H1 (cell line): ENCODE measurements at regions not wholly inside any gene's neighbourhood (a gene's known extent, or its start where the extent isn't known, plus 50 kb on each side); places are given as distances from the start of the nearest gene placed in this dataset.

Experiments used
- CTCF ChIA-PET: fragments of 300-600 bp; sonication (Branson Sonifier 250); formaldehyde crosslinking; loops from one replicate; lab custom pipeline; 2021; ENCODE audit not compliant: partially characterized antibody; lab: Charles Lee
- POLR2A ChIA-PET: fragments of 300-600 bp; sonication (Branson Sonifier 250); formaldehyde crosslinking; loops from one replicate; lab custom pipeline; 2021; ENCODE audit warnings: inconsistent platforms; ENCODE audit not compliant: partially characterized antibody; lab: Charles Lee
- DNase-seq, 2 experiments: peaks; one replicate each; pipeline versions ENCODE4 v3.0.0 to v3.0.0-alpha.2; 2010 to 2022; ENCODE audit warnings: low spot score in 2 of 2, low read depth in 1 of 2, mixed read lengths in 1 of 2
- FAIRE-seq: peaks from 2 replicates; lab custom pipeline; 2011; peaks lifted over from hg19 to GRCh38; lab: Jason Lieb, UNC
- H2AFZ ChIP-seq: 2 replicates; pipeline ENCODE4 v1.8.1; 2012; ENCODE audit warnings: low read length, inconsistent platforms
- H2AK5ac ChIP-seq: 2 replicates; pipeline ENCODE4 v1.6.1; 2013; ENCODE audit warnings: low read depth, low read length
- H2BK120ac ChIP-seq: replicated peaks from 2 replicates; pipeline ENCODE3; 2013; ENCODE audit warnings: low read depth, low read length, inconsistent platforms
- H2BK12ac ChIP-seq: 2 replicates; pipeline ENCODE4 v1.6.1; 2013; ENCODE audit warnings: low read depth, low read length
- H2BK15ac ChIP-seq: 2 replicates; pipeline ENCODE4 v1.6.1; 2013; ENCODE audit warnings: low read length
- H2BK20ac ChIP-seq: 2 replicates; pipeline ENCODE4 v1.6.1; 2013; ENCODE audit warnings: low read length
- H2BK5ac ChIP-seq: 2 replicates; pipeline ENCODE4 v1.6.1; 2013; ENCODE audit warnings: low read depth, low read length
- H3K14ac ChIP-seq: 2 replicates; pipeline ENCODE4 v1.6.1; 2013; ENCODE audit warnings: inconsistent platforms; ENCODE audit not compliant: insufficient read length
- H3K18ac ChIP-seq: 2 replicates; pipeline ENCODE4 v1.6.1; 2013; ENCODE audit warnings: low read length; ENCODE audit errors: extremely low read depth
- H3K23ac ChIP-seq: 2 replicates; pipeline ENCODE4 v1.6.1; 2013; ENCODE audit warnings: inconsistent platforms; ENCODE audit not compliant: insufficient read length
- H3K23me2 ChIP-seq: 2 replicates; pipeline ENCODE4 v1.6.1; 2013; ENCODE audit warnings: low read depth, low read length
- H3K27ac ChIP-seq: 2 replicates; pipeline ENCODE4 v1.6.1; 2011; ENCODE audit warnings: low read depth, low read length, inconsistent platforms
- H3K27me3 ChIP-seq, 4 experiments: replicated peaks in 1 of 4; 1 replicate in 1 of 4; 2 replicates in 3 of 4; pipeline versions ENCODE4 v1.6.1 to v1.8.1; 2011 to 2013; ENCODE audit warnings: low read length in 3 of 4, mild to moderate bottlenecking in 3 of 4, inconsistent platforms in 2 of 4, mixed read lengths in 2 of 4, moderate library complexity in 1 of 4; ENCODE audit not compliant: control insufficient read depth in 3 of 4, insufficient read depth in 3 of 4; ENCODE audit errors: extremely low read depth in 1 of 4
- H3K36me3 ChIP-seq, 4 experiments: 2 replicates each; pipeline versions ENCODE4 v1.6.1 to v1.8.1; 2011 to 2013; ENCODE audit warnings: mild to moderate bottlenecking in 4 of 4, low read length in 3 of 4, moderate library complexity in 2 of 4, control low read depth in 1 of 4, inconsistent platforms in 1 of 4; ENCODE audit not compliant: insufficient read depth in 4 of 4, control insufficient read depth in 2 of 4
- H3K4ac ChIP-seq: replicated peaks from 2 replicates; pipeline ENCODE3; 2013; ENCODE audit warnings: low read length, low read depth, mixed read lengths, inconsistent platforms; ENCODE audit not compliant: insufficient read length
- H3K4me1 ChIP-seq, 4 experiments: replicated peaks in 1 of 4; 1 replicate in 1 of 4; 2 replicates in 3 of 4; pipeline versions ENCODE4 v1.6.1 to v1.8.1; 2011 to 2013; ENCODE audit warnings: low read length in 3 of 4, inconsistent platforms in 2 of 4, mixed read lengths in 1 of 4; ENCODE audit not compliant: insufficient read depth in 4 of 4, control insufficient read depth in 3 of 4
- H3K4me2 ChIP-seq, 2 experiments: 2 replicates each; pipeline versions ENCODE4 v1.6.1 to v1.8.1; 2011 to 2013; ENCODE audit warnings: low read depth in 2 of 2, low read length in 2 of 2, control low read depth in 1 of 2, inconsistent platforms in 1 of 2, mild to moderate bottlenecking in 1 of 2; ENCODE audit not compliant: insufficient read depth in 1 of 2
- H3K4me3 ChIP-seq, 4 experiments: fragments of 200-600, 300-600 bp in 1 of 4; sonication (generic), shearing (Covaris generic), sonication (Bioruptor Twin) in 1 of 4; 2 replicates each; pipeline versions ENCODE4 v1.5.1 to v1.8.1; 2011 to 2016; ENCODE audit warnings: low read length in 4 of 4, low read depth in 3 of 4, control low read depth in 2 of 4, inconsistent platforms in 2 of 4, mild to moderate bottlenecking in 2 of 4, mixed read lengths in 1 of 4, moderate library complexity in 1 of 4; ENCODE audit not compliant: insufficient read depth in 2 of 4; ENCODE audit errors: extremely low read depth in 1 of 4
- H3K56ac ChIP-seq: replicated peaks from 2 replicates; pipeline ENCODE3; 2013; ENCODE audit warnings: low read depth, mild to moderate bottlenecking, mixed read lengths, low read length, inconsistent platforms; ENCODE audit not compliant: insufficient read length
- H3K79me1 ChIP-seq: 2 replicates; pipeline ENCODE4 v1.6.1; 2013; ENCODE audit warnings: low read depth, low read length, control low read depth
- H3K79me2 ChIP-seq, 2 experiments: 2 replicates each; pipeline versions ENCODE4 v1.6.1 to v1.8.1; 2012 to 2013; ENCODE audit warnings: low read length in 2 of 2, mild to moderate bottlenecking in 2 of 2, inconsistent platforms in 1 of 2; ENCODE audit not compliant: insufficient read depth in 2 of 2, control insufficient read depth in 1 of 2
- H3K9ac ChIP-seq, 4 experiments: replicated peaks in 1 of 4; 1 replicate in 1 of 4; 2 replicates in 3 of 4; pipeline versions ENCODE4 v1.6.1 to v1.8.1; 2011 to 2013; ENCODE audit warnings: low read depth in 3 of 4, low read length in 3 of 4, control low read depth in 2 of 4, mild to moderate bottlenecking in 2 of 4, moderate library complexity in 2 of 4, inconsistent platforms in 1 of 4; ENCODE audit errors: extremely low read depth in 1 of 4
- H3K9me3 ChIP-seq, 2 experiments: 2 replicates each; pipeline versions ENCODE4 v1.6.1 to v1.8.1; 2012 to 2013; ENCODE audit warnings: mild to moderate bottlenecking in 2 of 2, moderate library complexity in 2 of 2, control low read depth in 1 of 2, inconsistent platforms in 1 of 2, low read depth in 1 of 2, low read length in 1 of 2, mixed read lengths in 1 of 2; ENCODE audit not compliant: insufficient read depth in 2 of 2
- H4K20me1 ChIP-seq, 2 experiments: replicated peaks in 1 of 2; 2 replicates each; pipeline versions ENCODE3 to v1.8.1; 2011 to 2013; ENCODE audit warnings: inconsistent platforms in 2 of 2, low read length in 2 of 2, mild to moderate bottlenecking in 1 of 2; ENCODE audit not compliant: insufficient read depth in 2 of 2, control insufficient read depth in 1 of 2
- H4K5ac ChIP-seq: 2 replicates; pipeline ENCODE4 v1.6.1; 2013; ENCODE audit warnings: low read length, low read depth, mixed read lengths, inconsistent platforms; ENCODE audit not compliant: insufficient read length
- H4K8ac ChIP-seq: 2 replicates; pipeline ENCODE4 v1.8.0; 2013; ENCODE audit warnings: mild to moderate bottlenecking, moderate library complexity, low read length, inconsistent platforms; ENCODE audit not compliant: insufficient read depth; ENCODE audit errors: extremely low read depth
- H4K91ac ChIP-seq: replicated peaks from 2 replicates; pipeline ENCODE3; 2013; ENCODE audit warnings: low read length, mixed read lengths, inconsistent platforms; ENCODE audit not compliant: insufficient read length
- BCL11A ChIP-seq, 2 experiments: IDR thresholded peaks; one replicate each; pipeline ENCODE4 v1.6.1; 2011; ENCODE audit warnings: low read depth in 2 of 2, low read length in 2 of 2, mild to moderate bottlenecking in 2 of 2
- BRCA1 ChIP-seq: IDR thresholded peaks from 2 replicates; pipeline ENCODE4 v1.6.1; 2012; ENCODE audit warnings: low read depth, low read length, improper control_type of control experiment
- HDAC2 ChIP-seq, 2 experiments: fragments of 300-600 bp in 1 of 2; sonication (generic) in 1 of 2; IDR thresholded peaks; 2 replicates each; pipeline ENCODE4 v1.6.1; 2011 to 2012; ENCODE audit warnings: low read depth in 2 of 2, low read length in 2 of 2, mild to moderate bottlenecking in 2 of 2, moderate library complexity in 2 of 2, borderline replicate concordance in 1 of 2, inconsistent platforms in 1 of 2
- NRF1 ChIP-seq: IDR thresholded peaks from 2 replicates; pipeline ENCODE4 v1.6.1; 2011; ENCODE audit warnings: mild to moderate bottlenecking, low read depth, low read length, improper control_type of control experiment
- PHF8 ChIP-seq: fragments of 200-600 bp; sonication (generic); conservative IDR thresholded peaks from 2 replicates; pipeline ENCODE4 v1.7.1; 2012; ENCODE audit warnings: low read depth, mild to moderate bottlenecking, inconsistent platforms, low read length, moderate library complexity
- POLR2AphosphoS5 ChIP-seq: IDR thresholded peaks from 2 replicates; pipeline ENCODE4 v1.6.1; 2011; ENCODE audit warnings: low read depth, low read length
- RAD21 ChIP-seq, 2 experiments: IDR thresholded peaks in 1 of 2; conservative IDR thresholded peaks in 1 of 2; 2 replicates each; pipeline ENCODE4 v1.6.1; 2011; ENCODE audit warnings: low read depth in 2 of 2, low read length in 2 of 2, improper control_type of control experiment in 1 of 2, inconsistent platforms in 1 of 2, mild to moderate bottlenecking in 1 of 2, moderate library complexity in 1 of 2
- RXRA ChIP-seq: IDR thresholded peaks from 2 replicates; pipeline ENCODE4 v1.6.1; 2011; ENCODE audit warnings: low read depth, mild to moderate bottlenecking, low read length, moderate library complexity; ENCODE audit not compliant: insufficient read depth
- TAF1 ChIP-seq: IDR thresholded peaks from 2 replicates; pipeline ENCODE4 v1.6.1; 2011; ENCODE audit warnings: mild to moderate bottlenecking, low read depth, low read length
- TAF7 ChIP-seq: optimal IDR thresholded peaks from 2 replicates; pipeline ENCODE3; 2011; ENCODE audit warnings: low read depth, mild to moderate bottlenecking, inconsistent platforms, low read length, moderate library complexity, borderline replicate concordance
- TBP ChIP-seq: IDR thresholded peaks from 2 replicates; pipeline ENCODE4 v1.6.1; 2011; ENCODE audit warnings: low read depth, low read length, improper control_type of control experiment
- YY1 ChIP-seq: IDR thresholded peaks from 2 replicates; pipeline ENCODE4 v1.6.1; 2011; ENCODE audit warnings: low read depth, mild to moderate bottlenecking, low read length
- WGBS, 2 experiments: shearing (Covaris generic) in 1 of 2; methylation state at CpG; one replicate each; pipeline versions ENCODE4 v1.1.6 to v1.1.7; 2013 to 2015; ENCODE audit warnings: low lambda C conversion rate in 2 of 2, mixed read lengths in 2 of 2, inconsistent platforms in 1 of 2, low coverage in 1 of 2, missing lambda C conversion rate in 1 of 2; ENCODE audit not compliant: insufficient replicate concordance in 2 of 2, insufficient coverage in 1 of 2, insufficient read length in 1 of 2; ENCODE audit errors: extremely low coverage in 1 of 2, missing lambda C conversion rate in 1 of 2; 5-methylcytosine and 5-hydroxymethylcytosine counted together

DNA sequence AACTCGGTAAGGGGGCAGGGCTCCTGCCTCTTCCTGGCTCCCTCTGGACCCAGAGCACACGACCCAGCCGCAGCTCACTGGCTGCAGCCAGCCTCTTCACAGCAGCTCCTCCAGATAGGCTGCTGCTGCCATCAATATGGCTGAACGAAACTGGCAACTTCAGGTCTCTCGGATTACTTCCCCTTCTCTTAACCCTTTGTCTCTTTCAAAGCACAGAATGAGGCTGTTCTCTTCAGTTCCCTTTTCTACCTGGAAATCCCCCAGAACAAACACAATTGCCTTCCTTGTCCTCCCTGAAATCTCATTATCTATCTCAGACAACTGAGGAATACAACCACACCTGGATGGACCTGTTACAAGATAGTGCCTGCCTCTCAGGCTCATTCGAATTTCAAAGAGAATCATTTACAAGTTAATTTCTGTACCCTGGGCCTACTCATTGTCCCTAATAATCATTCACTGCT, 193.4 kb upstream of the MBL2 start:
- no peaks in the 10 kb centered on the region for H3K79me1 ChIP-seq
- TF ChIP-seq TBP (0 out of 2 replicates have a peak, but pooled peaks have one; percentile 31), RXRA (no peak), RAD21 (IDR thresholded peaks at IDR 0.05 in 1 of 2, conservative IDR thresholded peaks at IDR 0.05 in 1 of 2; ENCODE audit: low read depth in 2 of 2, low read length in 2 of 2) (peak in 1 of 2 experiments; percentile 37; a peak in 2 of 4 replicates), TAF1 (peak; percentile 22; the same call in 1 of the 2 replicates), TAF7 (peak; percentile 77), PHF8 (no peak), BCL11A (IDR thresholded peaks at IDR 0.05; ENCODE audit: low read depth in 2 of 2, low read length in 2 of 2) (peak; percentile 60 to 68), NRF1 (no peak), BRCA1 (no peak), HDAC2 (IDR thresholded peaks at IDR 0.05; ENCODE audit: borderline replicate concordance in 1 of 2, low read depth in 2 of 2, low read length in 2 of 2) (peak in 1 of 2 experiments; percentile 82; a peak in 2 of 4 replicates), POLR2AphosphoS5 (peak; percentile 55), YY1 (peak; percentile 89)

More for the DNA sequence above, 193.4 kb upstream of the MBL2 start:
- Histone ChIP-seq H4K91ac (peak overlapping the region; percentile 99), H3K9ac (peak overlapping the region in 2 of 4 experiments; percentile 22 to 29; a peak in 1 of 7 replicates), H3K4me3 (no peak overlapping the region), H3K23me2 (no peaks in the 10 kb centered on the region), H3K56ac (peak overlapping the region; percentile 75), H2AFZ (no peak overlapping the region), H2AK5ac (peak overlapping the region; percentile 96; the same call in 1 of the 2 replicates), H3K9me3 (0 out of 4 replicates have a peak, but pooled peaks cover 0 to under 1% of the 10 kb centered on the region in 2 experiments), H3K36me3 (peaks cover 0 to under 1% (median 0%) of the 10 kb centered on the region in 4 experiments; a peak in 2 of 8 replicates), H3K27ac (peak overlapping the region; percentile 91), H3K18ac (peak overlapping the region; percentile 94), H2BK12ac (peak overlapping the region; percentile 99), H2BK20ac (peak overlapping the region; percentile 53; the same call in 1 of the 2 replicates), H3K27me3 (no peaks in the 10 kb centered on the region), H2BK15ac (no peak overlapping the region), H4K8ac (no peak overlapping the region; the same call in 1 of the 2 replicates), H3K14ac (no peak overlapping the region), H4K5ac (peak overlapping the region; percentile 92), H4K20me1 (no peaks in the 10 kb centered on the region), H3K23ac (no peak overlapping the region), H2BK5ac (peak overlapping the region; percentile 97), H3K4me2 (peak overlapping the region in 1 of 2 experiments; percentile 21; a peak in 2 of 4 replicates), H3K79me2 (no peaks in the 10 kb centered on the region), H3K4ac (no peak overlapping the region), H2BK120ac (peak overlapping the region; percentile 99), H3K4me1 (peaks cover 2 to 38% (median 9%) of the 10 kb centered on the region in 4 experiments; a peak in 5 of 7 replicates)
- FAIRE-seq (peak; percentile 94), DNase-seq (peak in 1 of 2 experiments; percentile 53)
- ChIA-PET CTCF (interaction anchor here (0.6 to 2.9 kb wide), 7 partner anchors 15 to 1291 kb away, joined by 3 to 25 read pairs (median 5); no protein-coding TSS in a partner anchor), POLR2A (interaction anchor here (0.8 to 1.2 kb wide), 4 partner anchors 16 to 456 kb away, joined by 3 read pairs; no protein-coding TSS in a partner anchor)
- WGBS, 2 experiments: 36% methylated on average over 5 of the region's 6 CpGs; no CpG with 5 or more reads in 1 of the 2 experiments
